H1 (cell line): ENCODE measurements at regions not wholly inside any gene's neighbourhood (a gene's known extent, or its start where the extent isn't known, plus 50 kb on each side); places are given as distances from the start of the nearest gene placed in this dataset.
"Not testable (repeated sequence)": the region's sequence is repeated elsewhere in the genome, so short reads cannot be mapped to it uniquely, and the experiment has no call there.

Experiments
- CTCF ChIA-PET: fragments of 300-600 bp; sonication (Branson Sonifier 250); formaldehyde crosslinking; loops from one replicate; lab custom pipeline; 2021; ENCODE audit not compliant: partially characterized antibody; lab: Charles Lee
- POLR2A ChIA-PET: fragments of 300-600 bp; sonication (Branson Sonifier 250); formaldehyde crosslinking; loops from one replicate; lab custom pipeline; 2021; ENCODE audit warnings: inconsistent platforms; ENCODE audit not compliant: partially characterized antibody; lab: Charles Lee
- DNase-seq, 2 experiments: peaks; one replicate each; pipeline versions ENCODE4 v3.0.0 to v3.0.0-alpha.2; 2010 to 2022; ENCODE audit warnings: low spot score in 2 of 2, low read depth in 1 of 2, mixed read lengths in 1 of 2
- FAIRE-seq: peaks from 2 replicates; lab custom pipeline; 2011; peaks lifted over from hg19 to GRCh38; lab: Jason Lieb, UNC
- H2AFZ ChIP-seq: 2 replicates; pipeline ENCODE4 v1.8.1; 2012; ENCODE audit warnings: low read length, inconsistent platforms
- H2AK5ac ChIP-seq: 2 replicates; pipeline ENCODE4 v1.6.1; 2013; ENCODE audit warnings: low read depth, low read length
- H2BK120ac ChIP-seq: replicated peaks from 2 replicates; pipeline ENCODE3; 2013; ENCODE audit warnings: low read depth, low read length, inconsistent platforms
- H2BK12ac ChIP-seq: 2 replicates; pipeline ENCODE4 v1.6.1; 2013; ENCODE audit warnings: low read depth, low read length
- H2BK15ac ChIP-seq: 2 replicates; pipeline ENCODE4 v1.6.1; 2013; ENCODE audit warnings: low read length
- H2BK20ac ChIP-seq: 2 replicates; pipeline ENCODE4 v1.6.1; 2013; ENCODE audit warnings: low read length
- H2BK5ac ChIP-seq: 2 replicates; pipeline ENCODE4 v1.6.1; 2013; ENCODE audit warnings: low read depth, low read length
- H3K14ac ChIP-seq: 2 replicates; pipeline ENCODE4 v1.6.1; 2013; ENCODE audit warnings: inconsistent platforms; ENCODE audit not compliant: insufficient read length
- H3K18ac ChIP-seq: 2 replicates; pipeline ENCODE4 v1.6.1; 2013; ENCODE audit warnings: low read length; ENCODE audit errors: extremely low read depth
- H3K23ac ChIP-seq: 2 replicates; pipeline ENCODE4 v1.6.1; 2013; ENCODE audit warnings: inconsistent platforms; ENCODE audit not compliant: insufficient read length
- H3K23me2 ChIP-seq: 2 replicates; pipeline ENCODE4 v1.6.1; 2013; ENCODE audit warnings: low read depth, low read length
- H3K27ac ChIP-seq: 2 replicates; pipeline ENCODE4 v1.6.1; 2011; ENCODE audit warnings: low read depth, low read length, inconsistent platforms
- H3K27me3 ChIP-seq, 4 experiments: replicated peaks in 1 of 4; 1 replicate in 1 of 4; 2 replicates in 3 of 4; pipeline versions ENCODE4 v1.6.1 to v1.8.1; 2011 to 2013; ENCODE audit warnings: low read length in 3 of 4, mild to moderate bottlenecking in 3 of 4, inconsistent platforms in 2 of 4, mixed read lengths in 2 of 4, moderate library complexity in 1 of 4; ENCODE audit not compliant: control insufficient read depth in 3 of 4, insufficient read depth in 3 of 4; ENCODE audit errors: extremely low read depth in 1 of 4
- H3K36me3 ChIP-seq, 4 experiments: 2 replicates each; pipeline versions ENCODE4 v1.6.1 to v1.8.1; 2011 to 2013; ENCODE audit warnings: mild to moderate bottlenecking in 4 of 4, low read length in 3 of 4, moderate library complexity in 2 of 4, control low read depth in 1 of 4, inconsistent platforms in 1 of 4; ENCODE audit not compliant: insufficient read depth in 4 of 4, control insufficient read depth in 2 of 4
- H3K4ac ChIP-seq: replicated peaks from 2 replicates; pipeline ENCODE3; 2013; ENCODE audit warnings: low read length, low read depth, mixed read lengths, inconsistent platforms; ENCODE audit not compliant: insufficient read length
- H3K4me1 ChIP-seq, 4 experiments: replicated peaks in 1 of 4; 1 replicate in 1 of 4; 2 replicates in 3 of 4; pipeline versions ENCODE4 v1.6.1 to v1.8.1; 2011 to 2013; ENCODE audit warnings: low read length in 3 of 4, inconsistent platforms in 2 of 4, mixed read lengths in 1 of 4; ENCODE audit not compliant: insufficient read depth in 4 of 4, control insufficient read depth in 3 of 4
- H3K4me2 ChIP-seq, 2 experiments: 2 replicates each; pipeline versions ENCODE4 v1.6.1 to v1.8.1; 2011 to 2013; ENCODE audit warnings: low read depth in 2 of 2, low read length in 2 of 2, control low read depth in 1 of 2, inconsistent platforms in 1 of 2, mild to moderate bottlenecking in 1 of 2; ENCODE audit not compliant: insufficient read depth in 1 of 2
- H3K4me3 ChIP-seq, 4 experiments: fragments of 200-600, 300-600 bp in 1 of 4; sonication (generic), shearing (Covaris generic), sonication (Bioruptor Twin) in 1 of 4; 2 replicates each; pipeline versions ENCODE4 v1.5.1 to v1.8.1; 2011 to 2016; ENCODE audit warnings: low read length in 4 of 4, low read depth in 3 of 4, control low read depth in 2 of 4, inconsistent platforms in 2 of 4, mild to moderate bottlenecking in 2 of 4, mixed read lengths in 1 of 4, moderate library complexity in 1 of 4; ENCODE audit not compliant: insufficient read depth in 2 of 4; ENCODE audit errors: extremely low read depth in 1 of 4
- H3K56ac ChIP-seq: replicated peaks from 2 replicates; pipeline ENCODE3; 2013; ENCODE audit warnings: low read depth, mild to moderate bottlenecking, mixed read lengths, low read length, inconsistent platforms; ENCODE audit not compliant: insufficient read length
- H3K79me1 ChIP-seq: 2 replicates; pipeline ENCODE4 v1.6.1; 2013; ENCODE audit warnings: low read depth, low read length, control low read depth
- H3K79me2 ChIP-seq, 2 experiments: 2 replicates each; pipeline versions ENCODE4 v1.6.1 to v1.8.1; 2012 to 2013; ENCODE audit warnings: low read length in 2 of 2, mild to moderate bottlenecking in 2 of 2, inconsistent platforms in 1 of 2; ENCODE audit not compliant: insufficient read depth in 2 of 2, control insufficient read depth in 1 of 2
- H3K9ac ChIP-seq, 4 experiments: replicated peaks in 1 of 4; 1 replicate in 1 of 4; 2 replicates in 3 of 4; pipeline versions ENCODE4 v1.6.1 to v1.8.1; 2011 to 2013; ENCODE audit warnings: low read depth in 3 of 4, low read length in 3 of 4, control low read depth in 2 of 4, mild to moderate bottlenecking in 2 of 4, moderate library complexity in 2 of 4, inconsistent platforms in 1 of 4; ENCODE audit errors: extremely low read depth in 1 of 4
- H3K9me3 ChIP-seq, 2 experiments: 2 replicates each; pipeline versions ENCODE4 v1.6.1 to v1.8.1; 2012 to 2013; ENCODE audit warnings: mild to moderate bottlenecking in 2 of 2, moderate library complexity in 2 of 2, control low read depth in 1 of 2, inconsistent platforms in 1 of 2, low read depth in 1 of 2, low read length in 1 of 2, mixed read lengths in 1 of 2; ENCODE audit not compliant: insufficient read depth in 2 of 2
- H4K20me1 ChIP-seq, 2 experiments: replicated peaks in 1 of 2; 2 replicates each; pipeline versions ENCODE3 to v1.8.1; 2011 to 2013; ENCODE audit warnings: inconsistent platforms in 2 of 2, low read length in 2 of 2, mild to moderate bottlenecking in 1 of 2; ENCODE audit not compliant: insufficient read depth in 2 of 2, control insufficient read depth in 1 of 2
- H4K5ac ChIP-seq: 2 replicates; pipeline ENCODE4 v1.6.1; 2013; ENCODE audit warnings: low read length, low read depth, mixed read lengths, inconsistent platforms; ENCODE audit not compliant: insufficient read length
- H4K8ac ChIP-seq: 2 replicates; pipeline ENCODE4 v1.8.0; 2013; ENCODE audit warnings: mild to moderate bottlenecking, moderate library complexity, low read length, inconsistent platforms; ENCODE audit not compliant: insufficient read depth; ENCODE audit errors: extremely low read depth
- H4K91ac ChIP-seq: replicated peaks from 2 replicates; pipeline ENCODE3; 2013; ENCODE audit warnings: low read length, mixed read lengths, inconsistent platforms; ENCODE audit not compliant: insufficient read length
- WGBS, 2 experiments: shearing (Covaris generic) in 1 of 2; methylation state at CpG; one replicate each; pipeline versions ENCODE4 v1.1.6 to v1.1.7; 2013 to 2015; ENCODE audit warnings: low lambda C conversion rate in 2 of 2, mixed read lengths in 2 of 2, inconsistent platforms in 1 of 2, low coverage in 1 of 2, missing lambda C conversion rate in 1 of 2; ENCODE audit not compliant: insufficient replicate concordance in 2 of 2, insufficient coverage in 1 of 2, insufficient read length in 1 of 2; ENCODE audit errors: extremely low coverage in 1 of 2, missing lambda C conversion rate in 1 of 2; 5-methylcytosine and 5-hydroxymethylcytosine counted together

- CTCF ChIA-PET, H3K4ac ChIP-seq, H2BK12ac ChIP-seq, H3K27me3 ChIP-seq, DNase-seq, H3K79me2 ChIP-seq, H3K18ac ChIP-seq, H2AK5ac ChIP-seq, H3K4me3 ChIP-seq, H4K20me1 ChIP-seq, POLR2A ChIA-PET, H3K79me1 ChIP-seq, H3K27ac ChIP-seq, H3K9ac ChIP-seq, H3K14ac ChIP-seq, H3K36me3 ChIP-seq, H4K8ac ChIP-seq, H3K9me3 ChIP-seq, H4K5ac ChIP-seq, H4K91ac ChIP-seq, H2AFZ ChIP-seq, H2BK15ac ChIP-seq, H3K23me2 ChIP-seq, FAIRE-seq, H3K4me2 ChIP-seq, H3K4me1 ChIP-seq, H2BK20ac ChIP-seq, H2BK120ac ChIP-seq, H3K56ac ChIP-seq, H2BK5ac ChIP-seq, H3K23ac ChIP-seq: not testable (repeated sequence)
- WGBS, 2 experiments: 96% methylated on average over 3 of the region's 4 CpGs; no CpG with 5 or more reads in 1 of the 2 experiments
These were observed 128.0 kb upstream of the LGR5 start for GRCh38 chr12:71311611-71312010.
